DOHH2 (cell line): ENCODE measurements at regions not wholly inside any gene's neighbourhood (a gene's known extent, or its start where the extent isn't known, plus 50 kb on each side); places are given as distances from the start of the nearest gene placed in this dataset.

ENCODE experiments used
- H3F3A ChIP-seq: fragments of 200-600 bp; sonication (generic), shearing (Covaris generic); 2 replicates; pipeline ENCODE4 v1.6.0; 2016; ENCODE audit warnings: antibody characterized with exemption, mild to moderate bottlenecking; ENCODE audit not compliant: control insufficient read depth, insufficient read depth
- H3K27ac ChIP-seq: fragments of 200-600 bp; sonication (generic); 2 replicates; pipeline ENCODE4 v1.5.1; 2014; ENCODE audit warnings: low read depth, mild to moderate bottlenecking, low read length, moderate library complexity
- H3K27me3 ChIP-seq: fragments of 200-600 bp; sonication (generic); 2 replicates; pipeline ENCODE4 v1.6.1; 2014; ENCODE audit warnings: mild to moderate bottlenecking, low read length, mixed read lengths; ENCODE audit not compliant: control insufficient read depth
- H3K36me3 ChIP-seq: fragments of 200-600 bp; sonication (generic); 2 replicates; pipeline ENCODE4 v1.6.1; 2014; ENCODE audit warnings: mild to moderate bottlenecking, low read length, moderate library complexity, mixed read lengths; ENCODE audit not compliant: control insufficient read depth
- H3K4me1 ChIP-seq: fragments of 200-600 bp; sonication (generic); 2 replicates; pipeline ENCODE4 v1.6.1; 2014; ENCODE audit warnings: mild to moderate bottlenecking, low read length, mixed read lengths; ENCODE audit not compliant: control insufficient read depth
- H3K4me2 ChIP-seq: fragments of 200-600 bp; sonication (generic); 2 replicates; pipeline ENCODE4 v1.6.0; 2014; ENCODE audit warnings: mild to moderate bottlenecking, low read length, moderate library complexity
- H3K4me3 ChIP-seq: fragments of 200-600 bp; sonication (generic); 2 replicates; pipeline ENCODE4 v1.5.1; 2014; ENCODE audit warnings: mild to moderate bottlenecking, low read length, mixed read lengths
- H3K79me2 ChIP-seq: fragments of 200-600 bp; sonication (generic); 2 replicates; pipeline ENCODE4 v1.6.1; 2014; ENCODE audit warnings: mild to moderate bottlenecking, low read length, mixed read lengths; ENCODE audit not compliant: control insufficient read depth
- H3K9me2 ChIP-seq: fragments of 200-600 bp; sonication (generic); replicated peaks from 2 replicates; pipeline ENCODE4 v1.6.1; 2014; ENCODE audit warnings: mild to moderate bottlenecking, low read length, mixed read lengths; ENCODE audit not compliant: control insufficient read depth
- H3K9me3 ChIP-seq: fragments of 200-600 bp; sonication (generic); 2 replicates; pipeline ENCODE4 v1.6.1; 2014; ENCODE audit warnings: antibody characterized with exemption, low read length, mixed read lengths; ENCODE audit not compliant: control insufficient read depth, insufficient read depth
- H4K20me1 ChIP-seq: fragments of 200-600 bp; sonication (generic); 2 replicates; pipeline ENCODE4 v1.6.0; 2014; ENCODE audit warnings: low read depth, mild to moderate bottlenecking, antibody characterized with exemption, low read length, moderate library complexity; ENCODE audit not compliant: control insufficient read depth, insufficient read depth
- EZH2phosphoT487 ChIP-seq: fragments of 200-600 bp; sonication (generic); IDR thresholded peaks from 2 replicates; pipeline ENCODE4 v1.6.1; 2017; ENCODE audit warnings: borderline replicate concordance, mild to moderate bottlenecking, antibody characterized with exemption, low read length, moderate library complexity, mixed read lengths
- TF ChIP-seq, protein P1 (sequence below): fragments of 200-600 bp; sonication (generic); IDR thresholded peaks from one replicate; pipeline ENCODE4 v1.5.1; 2014; ENCODE audit warnings: antibody characterized with exemption, mild to moderate bottlenecking, low read depth, low read length; ENCODE audit not compliant: poor library complexity, severe bottlenecking

DNA sequence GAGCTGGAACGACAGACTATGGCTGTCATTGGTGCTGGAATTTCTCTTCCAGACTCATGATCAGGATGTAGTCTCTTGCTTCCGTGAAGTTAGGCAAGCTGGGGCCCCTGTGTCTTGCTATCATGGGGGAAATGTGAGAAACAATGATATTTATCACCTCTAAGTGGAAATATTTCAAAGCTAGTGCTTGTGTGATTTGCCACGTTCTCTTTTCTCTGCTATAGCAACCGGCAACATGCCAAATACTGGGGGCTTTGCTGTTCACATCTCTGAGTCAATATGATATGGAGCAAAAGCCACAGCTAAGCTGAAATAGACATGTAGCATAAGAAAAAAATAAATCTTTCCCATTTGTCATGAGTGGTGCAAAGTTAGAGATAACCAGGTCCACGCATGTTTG, 668.2 kb upstream of the IGFBP3 start:
- Histone ChIP-seq H3K27ac (no peak overlapping the region), H4K20me1 (no peaks in the 10 kb centered on the region), H3K4me1 (no peaks in the 10 kb centered on the region), H3K4me3 (no peak overlapping the region), H3K4me2 (no peak overlapping the region), H3K9me3 (no peaks in the 10 kb centered on the region), H3K79me2 (no peaks in the 10 kb centered on the region), H3K9me2 (no peaks in the 10 kb centered on the region), H3F3A (no peaks in the 10 kb centered on the region), H3K27me3 (no peaks in the 10 kb centered on the region), H3K36me3 (no peaks in the 10 kb centered on the region)
- TF ChIP-seq EZH2phosphoT487, result no peak
- TF ChIP-seq, protein P1, sequence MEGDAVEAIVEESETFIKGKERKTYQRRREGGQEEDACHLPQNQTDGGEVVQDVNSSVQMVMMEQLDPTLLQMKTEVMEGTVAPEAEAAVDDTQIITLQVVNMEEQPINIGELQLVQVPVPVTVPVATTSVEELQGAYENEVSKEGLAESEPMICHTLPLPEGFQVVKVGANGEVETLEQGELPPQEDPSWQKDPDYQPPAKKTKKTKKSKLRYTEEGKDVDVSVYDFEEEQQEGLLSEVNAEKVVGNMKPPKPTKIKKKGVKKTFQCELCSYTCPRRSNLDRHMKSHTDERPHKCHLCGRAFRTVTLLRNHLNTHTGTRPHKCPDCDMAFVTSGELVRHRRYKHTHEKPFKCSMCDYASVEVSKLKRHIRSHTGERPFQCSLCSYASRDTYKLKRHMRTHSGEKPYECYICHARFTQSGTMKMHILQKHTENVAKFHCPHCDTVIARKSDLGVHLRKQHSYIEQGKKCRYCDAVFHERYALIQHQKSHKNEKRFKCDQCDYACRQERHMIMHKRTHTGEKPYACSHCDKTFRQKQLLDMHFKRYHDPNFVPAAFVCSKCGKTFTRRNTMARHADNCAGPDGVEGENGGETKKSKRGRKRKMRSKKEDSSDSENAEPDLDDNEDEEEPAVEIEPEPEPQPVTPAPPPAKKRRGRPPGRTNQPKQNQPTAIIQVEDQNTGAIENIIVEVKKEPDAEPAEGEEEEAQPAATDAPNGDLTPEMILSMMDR, result no peak

DNA sequence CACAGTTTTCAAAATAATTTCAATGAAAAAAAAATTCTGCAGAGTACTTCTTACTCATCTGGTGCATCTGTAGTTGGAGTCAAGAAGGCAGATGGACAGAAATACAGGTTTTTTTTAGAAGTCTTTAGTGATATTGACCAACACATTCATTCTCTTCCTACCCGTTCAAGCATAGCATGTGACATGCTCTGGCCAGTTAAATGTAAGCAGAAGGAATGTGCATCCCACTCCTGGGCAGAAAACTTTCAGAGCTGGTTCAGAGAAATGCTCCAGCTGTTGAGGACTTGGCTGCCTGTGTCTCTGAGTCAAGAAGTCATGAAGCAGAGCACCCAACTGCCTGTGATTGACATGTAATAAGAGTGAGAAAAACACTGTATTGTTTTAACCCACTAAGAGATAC, 665.3 kb upstream of the IGFBP3 start:
- H3K9me3 ChIP-seq, result no peaks in the 10 kb centered on the region
- TF ChIP-seq, protein P1, result no peak

DNA sequence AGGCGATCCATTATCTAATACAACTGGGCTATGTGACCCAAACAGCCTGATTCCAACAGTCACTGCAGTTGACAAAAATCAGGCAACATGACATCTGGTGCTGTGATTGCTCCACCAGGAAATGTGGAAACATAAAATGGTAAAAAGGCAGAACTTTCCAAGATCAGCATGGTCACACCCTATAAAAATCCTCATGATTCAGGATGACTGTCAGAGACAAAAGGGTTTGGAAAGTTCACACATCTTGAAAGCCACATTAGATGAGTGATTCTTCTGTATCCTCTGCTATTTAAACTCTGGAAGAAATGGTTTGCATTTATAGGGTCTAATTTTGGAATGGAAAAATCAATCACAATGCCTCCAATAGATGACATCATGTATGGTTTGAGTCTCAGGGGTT, 662.6 kb upstream of the IGFBP3 start:
- Histone ChIP-seq H3K9me3 (no peaks in the 10 kb centered on the region), H3K4me2 (no peak overlapping the region), H3K27ac (no peak overlapping the region), H3K9me2 (no peaks in the 10 kb centered on the region), H3K4me3 (no peak overlapping the region), H3K27me3 (no peaks in the 10 kb centered on the region), H3K4me1 (no peaks in the 10 kb centered on the region), H4K20me1 (no peaks in the 10 kb centered on the region), H3K79me2 (no peaks in the 10 kb centered on the region), H3F3A (no peaks in the 10 kb centered on the region), H3K36me3 (no peaks in the 10 kb centered on the region)
- TF ChIP-seq, protein P1, result no peak
- TF ChIP-seq EZH2phosphoT487, result no peak

More for the DNA sequence above, 665.3 kb upstream of the IGFBP3 start:
- Histone ChIP-seq H3K4me2 (no peak overlapping the region), H3K9me2 (no peaks in the 10 kb centered on the region), H3K27ac (no peak overlapping the region), H3K79me2 (no peaks in the 10 kb centered on the region), H3K4me1 (no peaks in the 10 kb centered on the region), H3F3A (no peaks in the 10 kb centered on the region), H4K20me1 (no peaks in the 10 kb centered on the region), H3K36me3 (no peaks in the 10 kb centered on the region), H3K27me3 (no peaks in the 10 kb centered on the region), H3K4me3 (no peak overlapping the region)

DNA sequence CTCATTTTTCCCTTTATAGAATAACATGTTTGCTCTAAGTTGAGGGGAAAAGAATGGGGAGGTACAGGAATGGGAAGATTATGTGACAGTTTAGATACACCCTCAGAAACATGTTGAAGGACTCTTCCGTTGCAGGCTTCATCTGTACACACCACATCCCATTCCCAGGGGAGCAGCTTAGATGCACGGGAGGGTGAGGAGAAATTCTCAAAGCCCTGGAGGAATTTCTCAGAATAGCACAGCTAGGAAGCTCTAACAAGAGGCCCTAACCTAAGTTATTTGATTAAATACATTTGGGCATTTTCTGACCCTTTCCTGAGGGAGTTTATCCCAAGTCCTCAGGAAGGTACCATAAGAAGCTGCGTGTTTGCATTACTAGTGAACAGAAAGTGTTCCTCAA, 660.2 kb upstream of the IGFBP3 start:
- H3K79me2 ChIP-seq, result no peaks in the 10 kb centered on the region
- H3K4me1 ChIP-seq, result no peaks in the 10 kb centered on the region
- H3K27ac ChIP-seq, result no peak overlapping the region
- no peaks in the 10 kb centered on the region for H4K20me1 ChIP-seq
- H3K27me3 ChIP-seq, result no peaks in the 10 kb centered on the region
- no peaks in the 10 kb centered on the region for H3K36me3 ChIP-seq
- no peaks in the 10 kb centered on the region for H3K9me2 ChIP-seq
- no peaks in the 10 kb centered on the region for H3F3A ChIP-seq
- H3K4me2 ChIP-seq, result no peak overlapping the region
- H3K4me3 ChIP-seq, result no peak overlapping the region
- TF ChIP-seq, protein P1, result no peak
- TF ChIP-seq EZH2phosphoT487, result no peak
- H3K9me3 ChIP-seq, result no peaks in the 10 kb centered on the region
